HEK293 (cell line): ENCODE measurements at regions not wholly inside any gene's neighbourhood (a gene's known extent, or its start where the extent isn't known, plus 50 kb on each side); places are given as distances from the start of the nearest gene placed in this dataset.

ENCODE experiments used
- TRIM28 ChIP-seq: IDR thresholded peaks from 2 replicates; pipeline ENCODE4 v1.6.1; 2011; ENCODE audit warnings: low read length, control low read depth, borderline replicate concordance
- ZNF174 ChIP-seq: fragments of 450-650 bp; formaldehyde crosslinking; IDR thresholded peaks from 2 replicates; pipeline ENCODE4 v1.5.0; 2017; ENCODE audit warnings: missing biosample characterization, mild to moderate bottlenecking, missing genetic modification characterization
- ZNF221 ChIP-seq: fragments of 450-650 bp; formaldehyde crosslinking; IDR thresholded peaks from 2 replicates; pipeline ENCODE4 v1.5.1; 2017; ENCODE audit warnings: missing biosample characterization, missing genetic modification characterization, borderline replicate concordance
- ZNF510 ChIP-seq: fragments of 450-650 bp; formaldehyde crosslinking; IDR thresholded peaks from 2 replicates; pipeline ENCODE4 v1.5.1; 2018; ENCODE audit warnings: mild to moderate bottlenecking, missing genetic modification characterization, missing biosample characterization; ENCODE audit not compliant: insufficient replicate concordance
- ZNF629 ChIP-seq: fragments of 450-650 bp; formaldehyde crosslinking; IDR thresholded peaks from 2 replicates; pipeline ENCODE4 v1.5.1; 2017; ENCODE audit warnings: missing biosample characterization, missing genetic modification characterization
- TF ChIP-seq, protein P1 (sequence below): fragments of 450-650 bp; formaldehyde crosslinking; IDR thresholded peaks from 2 replicates; pipeline ENCODE4 v1.5.1; 2016; ENCODE audit warnings: missing biosample characterization, missing genetic modification characterization

DNA sequence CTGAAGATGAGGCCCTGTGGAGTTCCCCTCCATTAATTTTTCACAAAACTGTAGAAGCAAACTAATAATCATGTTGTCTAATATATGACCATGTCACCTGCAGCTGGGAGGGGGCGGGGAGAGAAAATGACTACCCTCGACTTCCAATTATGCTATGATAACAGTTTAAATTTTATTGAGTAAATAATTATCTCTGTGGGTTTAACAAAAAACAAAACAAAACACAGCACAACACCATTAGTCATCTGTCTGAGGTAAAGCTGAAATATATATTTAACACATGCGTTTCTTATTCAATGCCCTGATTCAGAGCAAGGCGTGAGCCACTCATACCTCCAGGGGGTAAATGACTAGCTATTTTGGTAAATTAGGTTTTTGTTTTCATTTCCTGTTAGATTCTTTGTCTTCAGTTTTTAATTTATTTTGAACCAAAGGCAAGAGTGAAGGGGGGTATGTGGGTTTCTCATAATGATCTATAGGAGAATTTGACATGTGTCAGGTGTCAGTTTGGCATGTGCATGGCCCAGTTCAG lies 77.4 kb upstream of the ZCCHC2 start:
- TF ChIP-seq, protein P1, sequence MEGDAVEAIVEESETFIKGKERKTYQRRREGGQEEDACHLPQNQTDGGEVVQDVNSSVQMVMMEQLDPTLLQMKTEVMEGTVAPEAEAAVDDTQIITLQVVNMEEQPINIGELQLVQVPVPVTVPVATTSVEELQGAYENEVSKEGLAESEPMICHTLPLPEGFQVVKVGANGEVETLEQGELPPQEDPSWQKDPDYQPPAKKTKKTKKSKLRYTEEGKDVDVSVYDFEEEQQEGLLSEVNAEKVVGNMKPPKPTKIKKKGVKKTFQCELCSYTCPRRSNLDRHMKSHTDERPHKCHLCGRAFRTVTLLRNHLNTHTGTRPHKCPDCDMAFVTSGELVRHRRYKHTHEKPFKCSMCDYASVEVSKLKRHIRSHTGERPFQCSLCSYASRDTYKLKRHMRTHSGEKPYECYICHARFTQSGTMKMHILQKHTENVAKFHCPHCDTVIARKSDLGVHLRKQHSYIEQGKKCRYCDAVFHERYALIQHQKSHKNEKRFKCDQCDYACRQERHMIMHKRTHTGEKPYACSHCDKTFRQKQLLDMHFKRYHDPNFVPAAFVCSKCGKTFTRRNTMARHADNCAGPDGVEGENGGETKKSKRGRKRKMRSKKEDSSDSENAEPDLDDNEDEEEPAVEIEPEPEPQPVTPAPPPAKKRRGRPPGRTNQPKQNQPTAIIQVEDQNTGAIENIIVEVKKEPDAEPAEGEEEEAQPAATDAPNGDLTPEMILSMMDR (tag by site-specific recombination) = no peak
- TF ChIP-seq ZNF510 (tag by site-specific recombination) = no peak
- no peak for TF ChIP-seq TRIM28
- TF ChIP-seq ZNF174 (tag by site-specific recombination) = no peak
- no peak for TF ChIP-seq ZNF221 (tag by site-specific recombination)
- peak; percentile 61; the same call in 1 of the 2 replicates for TF ChIP-seq ZNF629 (tag by site-specific recombination)
